Panc1 (cell line): ENCODE measurements at regions not wholly inside any gene's neighbourhood (a gene's known extent, or its start where the extent isn't known, plus 50 kb on each side); places are given as distances from the start of the nearest gene placed in this dataset.

Experiments used
- ATAC-seq: fragments of 200-7000 bp; cut with Tn5 transposase; 2 replicates; pipeline ENCODE4 v1.9.1; 2020; ENCODE audit warnings: mild to moderate bottlenecking, moderate library complexity
- BruUV-seq: library from RNA; stranded (reverse); fragments of 400-500 nt; replicated peaks from 2 replicates; lab custom pipeline; 2021; lab: Mats Ljungman, UMichigan
- CTCF ChIA-PET: fragments of 300-600 bp; sonication (Branson Sonifier 250); formaldehyde crosslinking; loops from one replicate; lab custom pipeline; 2022; ENCODE audit warnings: antibody characterized with exemption; lab: Charles Lee
- POLR2A ChIA-PET: fragments of 300-600 bp; sonication (Branson Sonifier 250); formaldehyde crosslinking; loops from one replicate; lab custom pipeline; 2022; ENCODE audit warnings: antibody characterized with exemption; lab: Charles Lee
- DNase-seq: peaks from one replicate; pipeline ENCODE4 v3.0.0-alpha.2; 2010; ENCODE audit warnings: low read depth, low spot score
- H3K27ac ChIP-seq: 2 replicates; pipeline ENCODE4 v1.5.1; 2011; ENCODE audit warnings: mild to moderate bottlenecking, low read length, inconsistent platforms
- H3K27me3 ChIP-seq: fragments of 200-500 bp; sonication (Bioruptor generic); 2 replicates; pipeline ENCODE4 v1.6.0; 2014; ENCODE audit warnings: low read length, inconsistent platforms; ENCODE audit not compliant: control insufficient read depth, insufficient read depth
- H3K36me3 ChIP-seq: fragments of 200-500 bp; sonication (Bioruptor generic); 2 replicates; pipeline ENCODE4 v1.5.1; 2014; ENCODE audit warnings: inconsistent platforms, mild to moderate bottlenecking, low read length, moderate library complexity; ENCODE audit not compliant: control insufficient read depth, insufficient read depth
- H3K4me1 ChIP-seq: 2 replicates; pipeline ENCODE4 v1.5.1; 2011; ENCODE audit warnings: inconsistent platforms, mild to moderate bottlenecking, low read length, moderate library complexity; ENCODE audit not compliant: control insufficient read depth, insufficient read depth
- H3K4me3 ChIP-seq, 2 experiments: 2 replicates each; pipeline ENCODE4 v1.5.1; 2011 to 2012; ENCODE audit warnings: low read depth in 2 of 2, low read length in 2 of 2, mild to moderate bottlenecking in 2 of 2, inconsistent platforms in 1 of 2, moderate library complexity in 1 of 2
- H3K9me3 ChIP-seq: fragments of 200-500 bp; sonication (Bioruptor generic); 2 replicates; pipeline ENCODE4 v1.5.1; 2014; ENCODE audit warnings: low read depth, mild to moderate bottlenecking, inconsistent platforms, low read length, moderate library complexity; ENCODE audit not compliant: control insufficient read depth, insufficient read depth
- POLR2AphosphoS5 ChIP-seq: IDR thresholded peaks from 2 replicates; pipeline ENCODE4 v1.6.1; 2012; ENCODE audit warnings: mild to moderate bottlenecking, low read depth, low read length, moderate library complexity
- SIN3A ChIP-seq: IDR thresholded peaks from 2 replicates; pipeline ENCODE4 v1.6.1; 2012; ENCODE audit warnings: low read depth, mild to moderate bottlenecking, low read length, moderate library complexity, borderline replicate concordance; ENCODE audit not compliant: insufficient read depth
- TCF7L2 ChIP-seq: IDR thresholded peaks from 2 replicates; pipeline ENCODE4 v1.6.1; 2011; ENCODE audit warnings: mild to moderate bottlenecking, low read depth, low read length, inconsistent platforms
- in situ Hi-C: cut with HindIII; loops from 2 replicates; pipeline ENCODE4 v1.10.0; 2016; ENCODE audit warnings: low sequenced_read_pairs, low pct_unique_long_range_greater_than_20kb
- intact Hi-C: fragments of 100-400 bp; cut with micrococcal nuclease; formaldehyde crosslinking; loops from one replicate; pipeline ENCODE4 v1.10.0; 2022; ENCODE audit not compliant: unreplicated experiment
- TF ChIP-seq, protein P1 (sequence below), 2 experiments: IDR thresholded peaks; 2 replicates each; pipeline ENCODE4 v1.6.1; 2011 to 2012; ENCODE audit warnings: low read depth in 2 of 2, control low read depth in 1 of 2, low read length in 1 of 2, mild to moderate bottlenecking in 1 of 2, moderate library complexity in 1 of 2; ENCODE audit not compliant: insufficient read depth in 1 of 2
- TF ChIP-seq, protein P2 (sequence below): fragments of 450-650 bp; IDR thresholded peaks from 2 replicates; pipeline ENCODE4 v1.5.1; 2017; ENCODE audit warnings: mild to moderate bottlenecking

- no peak overlapping the region for H3K27ac ChIP-seq
- TF ChIP-seq, protein P1, sequence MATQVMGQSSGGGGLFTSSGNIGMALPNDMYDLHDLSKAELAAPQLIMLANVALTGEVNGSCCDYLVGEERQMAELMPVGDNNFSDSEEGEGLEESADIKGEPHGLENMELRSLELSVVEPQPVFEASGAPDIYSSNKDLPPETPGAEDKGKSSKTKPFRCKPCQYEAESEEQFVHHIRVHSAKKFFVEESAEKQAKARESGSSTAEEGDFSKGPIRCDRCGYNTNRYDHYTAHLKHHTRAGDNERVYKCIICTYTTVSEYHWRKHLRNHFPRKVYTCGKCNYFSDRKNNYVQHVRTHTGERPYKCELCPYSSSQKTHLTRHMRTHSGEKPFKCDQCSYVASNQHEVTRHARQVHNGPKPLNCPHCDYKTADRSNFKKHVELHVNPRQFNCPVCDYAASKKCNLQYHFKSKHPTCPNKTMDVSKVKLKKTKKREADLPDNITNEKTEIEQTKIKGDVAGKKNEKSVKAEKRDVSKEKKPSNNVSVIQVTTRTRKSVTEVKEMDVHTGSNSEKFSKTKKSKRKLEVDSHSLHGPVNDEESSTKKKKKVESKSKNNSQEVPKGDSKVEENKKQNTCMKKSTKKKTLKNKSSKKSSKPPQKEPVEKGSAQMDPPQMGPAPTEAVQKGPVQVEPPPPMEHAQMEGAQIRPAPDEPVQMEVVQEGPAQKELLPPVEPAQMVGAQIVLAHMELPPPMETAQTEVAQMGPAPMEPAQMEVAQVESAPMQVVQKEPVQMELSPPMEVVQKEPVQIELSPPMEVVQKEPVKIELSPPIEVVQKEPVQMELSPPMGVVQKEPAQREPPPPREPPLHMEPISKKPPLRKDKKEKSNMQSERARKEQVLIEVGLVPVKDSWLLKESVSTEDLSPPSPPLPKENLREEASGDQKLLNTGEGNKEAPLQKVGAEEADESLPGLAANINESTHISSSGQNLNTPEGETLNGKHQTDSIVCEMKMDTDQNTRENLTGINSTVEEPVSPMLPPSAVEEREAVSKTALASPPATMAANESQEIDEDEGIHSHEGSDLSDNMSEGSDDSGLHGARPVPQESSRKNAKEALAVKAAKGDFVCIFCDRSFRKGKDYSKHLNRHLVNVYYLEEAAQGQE (IDR thresholded peaks at IDR 0.05; ENCODE audit: insufficient read depth in 1 of 2, low read depth in 2 of 2, low read length in 1 of 2): no peak
- TF ChIP-seq POLR2AphosphoS5: no peak
- TF ChIP-seq, protein P2, sequence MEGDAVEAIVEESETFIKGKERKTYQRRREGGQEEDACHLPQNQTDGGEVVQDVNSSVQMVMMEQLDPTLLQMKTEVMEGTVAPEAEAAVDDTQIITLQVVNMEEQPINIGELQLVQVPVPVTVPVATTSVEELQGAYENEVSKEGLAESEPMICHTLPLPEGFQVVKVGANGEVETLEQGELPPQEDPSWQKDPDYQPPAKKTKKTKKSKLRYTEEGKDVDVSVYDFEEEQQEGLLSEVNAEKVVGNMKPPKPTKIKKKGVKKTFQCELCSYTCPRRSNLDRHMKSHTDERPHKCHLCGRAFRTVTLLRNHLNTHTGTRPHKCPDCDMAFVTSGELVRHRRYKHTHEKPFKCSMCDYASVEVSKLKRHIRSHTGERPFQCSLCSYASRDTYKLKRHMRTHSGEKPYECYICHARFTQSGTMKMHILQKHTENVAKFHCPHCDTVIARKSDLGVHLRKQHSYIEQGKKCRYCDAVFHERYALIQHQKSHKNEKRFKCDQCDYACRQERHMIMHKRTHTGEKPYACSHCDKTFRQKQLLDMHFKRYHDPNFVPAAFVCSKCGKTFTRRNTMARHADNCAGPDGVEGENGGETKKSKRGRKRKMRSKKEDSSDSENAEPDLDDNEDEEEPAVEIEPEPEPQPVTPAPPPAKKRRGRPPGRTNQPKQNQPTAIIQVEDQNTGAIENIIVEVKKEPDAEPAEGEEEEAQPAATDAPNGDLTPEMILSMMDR: no peak
- TF ChIP-seq TCF7L2: no peak
- no peak for TF ChIP-seq SIN3A
- in situ Hi-C loops: no loop called here
- POLR2A ChIA-PET: no interaction called here
- no peaks in the 10 kb centered on the region for H3K4me1 ChIP-seq
- intact Hi-C loops: no loop called here
- H3K9me3 ChIP-seq: no peaks in the 10 kb centered on the region
- no TSS peak for BruUV-seq
- DNase-seq (no peak), ATAC-seq (no peak)
- no peaks in the 10 kb centered on the region for H3K27me3 ChIP-seq
- H3K4me3 ChIP-seq: no peak overlapping the region
- CTCF ChIA-PET: no interaction called here
- H3K36me3 ChIP-seq: no peaks in the 10 kb centered on the region
These were observed 1500.9 kb upstream of the SLC10A2 start for GRCh38 chr13:104567114-104567513.

GRCh38 chr13:104565888-104566287, 1499.7 kb upstream of the SLC10A2 start:
- Histone ChIP-seq H3K27ac (no peak overlapping the region), H3K4me3 (no peak overlapping the region), H3K36me3 (no peaks in the 10 kb centered on the region), H3K9me3 (no peaks in the 10 kb centered on the region), H3K4me1 (no peaks in the 10 kb centered on the region), H3K27me3 (no peaks in the 10 kb centered on the region)
- POLR2A ChIA-PET: no interaction called here
- TF ChIP-seq, protein P1 (IDR thresholded peaks at IDR 0.05; ENCODE audit: insufficient read depth in 1 of 2, low read depth in 2 of 2, low read length in 1 of 2): no peak
- TF ChIP-seq, protein P2: no peak
- TF ChIP-seq SIN3A (no peak), POLR2AphosphoS5 (no peak), TCF7L2 (no peak)
- intact Hi-C loops (no loop called here), in situ Hi-C loops (no loop called here)
- no peak for DNase-seq
- CTCF ChIA-PET: no interaction called here
- no peak for ATAC-seq
- BruUV-seq: no TSS peak
